ENCODE measurements at regions not wholly inside any gene's neighbourhood (a gene's known extent, or its start where the extent isn't known, plus 50 kb on each side); places are given as distances from the start of the nearest gene placed in this dataset.

DNA sequence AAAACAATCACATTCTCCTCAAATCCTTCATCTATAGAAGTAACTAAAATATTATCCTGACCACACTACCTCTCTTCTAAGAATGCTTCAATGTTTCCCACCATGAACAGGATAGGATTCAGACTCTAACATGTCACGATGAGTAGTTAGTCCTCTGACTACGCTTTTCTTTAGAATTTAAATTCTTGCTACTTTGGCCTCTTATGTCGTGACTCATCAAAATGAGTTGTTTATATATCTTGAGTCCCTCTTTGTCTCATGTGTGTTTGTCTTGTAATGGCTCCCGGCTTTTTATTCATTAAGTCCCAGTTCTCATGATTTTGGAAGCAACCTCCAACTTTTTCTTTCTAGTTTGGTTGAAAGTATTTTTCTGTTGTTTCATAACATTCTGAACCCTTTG lies 1289.2 kb downstream of the DSC3 start:
- in situ Hi-C loops (cut with HindIII; ENCODE audit: extremely low pct_ligation_motif_present, low pct_unique_long_range_greater_than_20kb) (no loop called here), intact Hi-C loops (cut with micrococcal nuclease; ENCODE audit: unreplicated experiment) (no loop called here)
- H3K9me3 ChIP-seq (ENCODE audit: low read length) = no peaks in the 10 kb centered on the region
- BruUV-seq (replicated peaks) = no TSS peak
- no peaks in the 10 kb centered on the region for H3K79me2 ChIP-seq (ENCODE audit: insufficient read depth, low read length)
- H3K27ac ChIP-seq (ENCODE audit: extremely low read length, insufficient read depth, low read length) = no peak overlapping the region
- no peak overlapping the region for H3K4me3 ChIP-seq (replicated peaks in 1 of 3; ENCODE audit: insufficient read depth in 1 of 3, low read depth in 2 of 3, low read length in 3 of 3)
- H4K20me1 ChIP-seq (ENCODE audit: insufficient read depth, low read length) = no peaks in the 10 kb centered on the region
- FAIRE-seq = no peak
- H3K9ac ChIP-seq (ENCODE audit: insufficient read depth, low read depth, low read length) = no peak overlapping the region
- H3K4me2 ChIP-seq (ENCODE audit: low read depth, low read length) = no peak overlapping the region
- CTCF ChIA-PET (ENCODE audit: low intra/inter-chr PET ratio, low total read pairs) = no interaction called here
- H3K4me1 ChIP-seq (ENCODE audit: insufficient read depth, low read length) = no peaks in the 10 kb centered on the region
- 28% methylated on average over 4 of the region's 4 CpGs for WGBS (ENCODE audit: low lambda C conversion rate)
- no peaks in the 10 kb centered on the region for H3K36me3 ChIP-seq (replicated peaks in 1 of 2; ENCODE audit: control insufficient read depth in 1 of 2, insufficient read depth in 2 of 2, low read length in 2 of 2)
- no peak for ATAC-seq
- no peak overlapping the region for H2AFZ ChIP-seq (ENCODE audit: low read length)
- H3K27me3 ChIP-seq (ENCODE audit: control insufficient read depth in 1 of 2, insufficient read depth in 2 of 2, low read length in 2 of 2) = no peaks in the 10 kb centered on the region
- POLR2A ChIA-PET = no interaction called here
- no peak for DNase-seq (ENCODE audit: low spot score)
- TF ChIP-seq LCORL (IDR thresholded peaks at IDR 0.05) (no peak), LCORL (CRISPR knock-in tag; IDR thresholded peaks at IDR 0.05) (no peak), NFE2L2 (IDR thresholded peaks at IDR 0.05; ENCODE audit: low read length) (peak; percentile 53; the same call in 1 of the 2 replicates)

DNA sequence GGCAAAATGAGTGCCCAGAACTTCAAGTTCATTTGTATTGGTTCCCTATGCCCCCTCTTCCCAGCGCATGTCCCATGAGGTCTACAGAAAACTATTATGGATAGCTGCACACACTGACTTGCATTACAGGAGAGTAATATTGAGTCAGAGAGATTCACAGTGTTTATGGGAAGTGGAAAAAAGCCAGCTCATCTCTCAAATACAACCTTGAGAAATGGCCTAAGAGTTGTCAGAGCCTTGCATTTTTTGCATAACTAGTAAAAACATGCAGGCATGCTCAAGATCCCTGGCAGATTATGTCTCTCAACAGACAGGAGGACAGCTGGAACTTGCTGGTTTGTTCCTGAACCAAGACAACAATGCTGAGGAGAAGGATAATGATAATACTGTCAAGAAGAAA lies 1292.8 kb downstream of the DSC3 start:
- in situ Hi-C loops (cut with HindIII; ENCODE audit: extremely low pct_ligation_motif_present, low pct_unique_long_range_greater_than_20kb) = no loop called here
- intact Hi-C loops (cut with micrococcal nuclease; ENCODE audit: unreplicated experiment) = no loop called here
- H3K27ac ChIP-seq (ENCODE audit: extremely low read length, insufficient read depth, low read length) = no peak overlapping the region
- FAIRE-seq (no peak), DNase-seq (ENCODE audit: low spot score) (no peak), ATAC-seq (no peak)
- POLR2A ChIA-PET = no interaction called here
- H3K4me1 ChIP-seq (ENCODE audit: insufficient read depth, low read length) = no peaks in the 10 kb centered on the region
- no peaks in the 10 kb centered on the region for H3K79me2 ChIP-seq (ENCODE audit: insufficient read depth, low read length)
- CTCF ChIA-PET (ENCODE audit: low intra/inter-chr PET ratio, low total read pairs) = no interaction called here
- no peaks in the 10 kb centered on the region for H3K27me3 ChIP-seq (ENCODE audit: control insufficient read depth in 1 of 2, insufficient read depth in 2 of 2, low read length in 2 of 2)
- no TSS peak for BruUV-seq (replicated peaks)
- no peak overlapping the region for H3K4me2 ChIP-seq (ENCODE audit: low read depth, low read length)
- H3K36me3 ChIP-seq (replicated peaks in 1 of 2; ENCODE audit: control insufficient read depth in 1 of 2, insufficient read depth in 2 of 2, low read length in 2 of 2) = no peaks in the 10 kb centered on the region
- no peaks in the 10 kb centered on the region for H4K20me1 ChIP-seq (ENCODE audit: insufficient read depth, low read length)
- H3K9ac ChIP-seq (ENCODE audit: insufficient read depth, low read depth, low read length) = no peak overlapping the region
- 0% methylated on average over 1 of the region's 1 CpG for WGBS (ENCODE audit: low lambda C conversion rate)
- H2AFZ ChIP-seq (ENCODE audit: low read length) = no peak overlapping the region
- no peak overlapping the region for H3K4me3 ChIP-seq (replicated peaks in 1 of 3; ENCODE audit: insufficient read depth in 1 of 3, low read depth in 2 of 3, low read length in 3 of 3)
- no peaks in the 10 kb centered on the region for H3K9me3 ChIP-seq (ENCODE audit: low read length)
- TF ChIP-seq, protein P1, sequence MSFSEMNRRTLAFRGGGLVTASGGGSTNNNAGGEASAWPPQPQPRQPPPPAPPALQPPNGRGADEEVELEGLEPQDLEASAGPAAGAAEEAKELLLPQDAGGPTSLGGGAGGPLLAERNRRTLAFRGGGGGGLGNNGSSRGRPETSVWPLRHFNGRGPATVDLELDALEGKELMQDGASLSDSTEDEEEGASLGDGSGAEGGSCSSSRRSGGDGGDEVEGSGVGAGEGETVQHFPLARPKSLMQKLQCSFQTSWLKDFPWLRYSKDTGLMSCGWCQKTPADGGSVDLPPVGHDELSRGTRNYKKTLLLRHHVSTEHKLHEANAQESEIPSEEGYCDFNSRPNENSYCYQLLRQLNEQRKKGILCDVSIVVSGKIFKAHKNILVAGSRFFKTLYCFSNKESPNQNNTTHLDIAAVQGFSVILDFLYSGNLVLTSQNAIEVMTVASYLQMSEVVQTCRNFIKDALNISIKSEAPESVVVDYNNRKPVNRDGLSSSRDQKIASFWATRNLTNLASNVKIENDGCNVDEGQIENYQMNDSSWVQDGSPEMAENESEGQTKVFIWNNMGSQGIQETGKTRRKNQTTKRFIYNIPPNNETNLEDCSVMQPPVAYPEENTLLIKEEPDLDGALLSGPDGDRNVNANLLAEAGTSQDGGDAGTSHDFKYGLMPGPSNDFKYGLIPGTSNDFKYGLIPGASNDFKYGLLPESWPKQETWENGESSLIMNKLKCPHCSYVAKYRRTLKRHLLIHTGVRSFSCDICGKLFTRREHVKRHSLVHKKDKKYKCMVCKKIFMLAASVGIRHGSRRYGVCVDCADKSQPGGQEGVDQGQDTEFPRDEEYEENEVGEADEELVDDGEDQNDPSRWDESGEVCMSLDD (CRISPR knock-in tag; IDR thresholded peaks at IDR 0.05; ENCODE audit: borderline replicate concordance) = no peak
- no peak for TF ChIP-seq GZF1 (CRISPR knock-in tag; IDR thresholded peaks at IDR 0.05)
- TF ChIP-seq, protein P2, sequence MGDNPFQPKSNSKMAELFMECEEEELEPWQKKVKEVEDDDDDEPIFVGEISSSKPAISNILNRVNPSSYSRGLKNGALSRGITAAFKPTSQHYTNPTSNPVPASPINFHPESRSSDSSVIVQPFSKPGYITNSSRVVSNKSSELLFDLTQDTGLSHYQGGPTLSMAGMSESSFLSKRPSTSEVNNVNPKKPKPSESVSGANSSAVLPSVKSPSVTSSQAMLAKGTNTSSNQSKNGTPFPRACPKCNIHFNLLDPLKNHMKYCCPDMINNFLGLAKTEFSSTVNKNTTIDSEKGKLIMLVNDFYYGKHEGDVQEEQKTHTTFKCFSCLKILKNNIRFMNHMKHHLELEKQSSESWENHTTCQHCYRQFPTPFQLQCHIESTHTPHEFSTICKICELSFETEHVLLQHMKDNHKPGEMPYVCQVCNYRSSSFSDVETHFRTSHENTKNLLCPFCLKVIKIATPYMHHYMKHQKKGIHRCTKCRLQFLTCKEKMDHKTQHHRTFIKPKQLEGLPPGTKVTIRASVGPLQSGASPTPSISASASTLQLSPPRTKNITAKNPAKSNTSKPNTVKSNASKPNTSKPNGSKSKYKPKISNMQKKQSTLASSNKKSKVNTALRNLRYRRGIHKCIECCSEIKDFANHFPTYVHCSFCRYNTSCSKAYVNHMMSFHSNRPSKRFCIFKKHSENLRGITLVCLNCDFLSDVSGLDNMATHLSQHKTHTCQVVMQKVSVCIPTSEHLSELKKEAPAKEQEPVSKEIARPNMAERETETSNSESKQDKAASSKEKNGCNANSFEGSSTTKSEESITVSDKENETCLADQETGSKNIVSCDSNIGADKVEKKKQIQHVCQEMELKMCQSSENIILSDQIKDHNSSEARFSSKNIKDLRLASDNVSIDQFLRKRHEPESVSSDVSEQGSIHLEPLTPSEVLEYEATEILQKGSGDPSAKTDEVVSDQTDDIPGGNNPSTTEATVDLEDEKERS (CRISPR knock-in tag; IDR thresholded peaks at IDR 0.05) = no peak
- TF ChIP-seq, protein P3, sequence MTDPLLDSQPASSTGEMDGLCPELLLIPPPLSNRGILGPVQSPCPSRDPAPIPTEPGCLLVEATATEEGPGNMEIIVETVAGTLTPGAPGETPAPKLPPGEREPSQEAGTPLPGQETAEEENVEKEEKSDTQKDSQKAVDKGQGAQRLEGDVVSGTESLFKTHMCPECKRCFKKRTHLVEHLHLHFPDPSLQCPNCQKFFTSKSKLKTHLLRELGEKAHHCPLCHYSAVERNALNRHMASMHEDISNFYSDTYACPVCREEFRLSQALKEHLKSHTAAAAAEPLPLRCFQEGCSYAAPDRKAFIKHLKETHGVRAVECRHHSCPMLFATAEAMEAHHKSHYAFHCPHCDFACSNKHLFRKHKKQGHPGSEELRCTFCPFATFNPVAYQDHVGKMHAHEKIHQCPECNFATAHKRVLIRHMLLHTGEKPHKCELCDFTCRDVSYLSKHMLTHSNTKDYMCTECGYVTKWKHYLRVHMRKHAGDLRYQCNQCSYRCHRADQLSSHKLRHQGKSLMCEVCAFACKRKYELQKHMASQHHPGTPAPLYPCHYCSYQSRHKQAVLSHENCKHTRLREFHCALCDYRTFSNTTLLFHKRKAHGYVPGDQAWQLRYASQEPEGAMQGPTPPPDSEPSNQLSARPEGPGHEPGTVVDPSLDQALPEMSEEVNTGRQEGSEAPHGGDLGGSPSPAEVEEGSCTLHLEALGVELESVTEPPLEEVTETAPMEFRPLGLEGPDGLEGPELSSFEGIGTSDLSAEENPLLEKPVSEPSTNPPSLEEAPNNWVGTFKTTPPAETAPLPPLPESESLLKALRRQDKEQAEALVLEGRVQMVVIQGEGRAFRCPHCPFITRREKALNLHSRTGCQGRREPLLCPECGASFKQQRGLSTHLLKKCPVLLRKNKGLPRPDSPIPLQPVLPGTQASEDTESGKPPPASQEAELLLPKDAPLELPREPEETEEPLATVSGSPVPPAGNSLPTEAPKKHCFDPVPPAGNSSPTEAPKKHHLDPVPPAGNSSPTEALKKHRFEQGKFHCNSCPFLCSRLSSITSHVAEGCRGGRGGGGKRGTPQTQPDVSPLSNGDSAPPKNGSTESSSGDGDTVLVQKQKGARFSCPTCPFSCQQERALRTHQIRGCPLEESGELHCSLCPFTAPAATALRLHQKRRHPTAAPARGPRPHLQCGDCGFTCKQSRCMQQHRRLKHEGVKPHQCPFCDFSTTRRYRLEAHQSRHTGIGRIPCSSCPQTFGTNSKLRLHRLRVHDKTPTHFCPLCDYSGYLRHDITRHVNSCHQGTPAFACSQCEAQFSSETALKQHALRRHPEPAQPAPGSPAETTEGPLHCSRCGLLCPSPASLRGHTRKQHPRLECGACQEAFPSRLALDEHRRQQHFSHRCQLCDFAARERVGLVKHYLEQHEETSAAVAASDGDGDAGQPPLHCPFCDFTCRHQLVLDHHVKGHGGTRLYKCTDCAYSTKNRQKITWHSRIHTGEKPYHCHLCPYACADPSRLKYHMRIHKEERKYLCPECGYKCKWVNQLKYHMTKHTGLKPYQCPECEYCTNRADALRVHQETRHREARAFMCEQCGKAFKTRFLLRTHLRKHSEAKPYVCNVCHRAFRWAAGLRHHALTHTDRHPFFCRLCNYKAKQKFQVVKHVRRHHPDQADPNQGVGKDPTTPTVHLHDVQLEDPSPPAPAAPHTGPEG (CRISPR knock-in tag; IDR thresholded peaks at IDR 0.05) = no peak
- TF ChIP-seq PAF1 (CRISPR knock-in tag; IDR thresholded peaks at IDR 0.05) = no peak
